ENCODE measurements at regions not wholly inside any gene's neighbourhood (a gene's known extent, or its start where the extent isn't known, plus 50 kb on each side); places are given as distances from the start of the nearest gene placed in this dataset.
"Not testable (repeated sequence)": the region's sequence is repeated elsewhere in the genome, so short reads cannot be mapped to it uniquely, and the experiment has no call there.

DNA sequence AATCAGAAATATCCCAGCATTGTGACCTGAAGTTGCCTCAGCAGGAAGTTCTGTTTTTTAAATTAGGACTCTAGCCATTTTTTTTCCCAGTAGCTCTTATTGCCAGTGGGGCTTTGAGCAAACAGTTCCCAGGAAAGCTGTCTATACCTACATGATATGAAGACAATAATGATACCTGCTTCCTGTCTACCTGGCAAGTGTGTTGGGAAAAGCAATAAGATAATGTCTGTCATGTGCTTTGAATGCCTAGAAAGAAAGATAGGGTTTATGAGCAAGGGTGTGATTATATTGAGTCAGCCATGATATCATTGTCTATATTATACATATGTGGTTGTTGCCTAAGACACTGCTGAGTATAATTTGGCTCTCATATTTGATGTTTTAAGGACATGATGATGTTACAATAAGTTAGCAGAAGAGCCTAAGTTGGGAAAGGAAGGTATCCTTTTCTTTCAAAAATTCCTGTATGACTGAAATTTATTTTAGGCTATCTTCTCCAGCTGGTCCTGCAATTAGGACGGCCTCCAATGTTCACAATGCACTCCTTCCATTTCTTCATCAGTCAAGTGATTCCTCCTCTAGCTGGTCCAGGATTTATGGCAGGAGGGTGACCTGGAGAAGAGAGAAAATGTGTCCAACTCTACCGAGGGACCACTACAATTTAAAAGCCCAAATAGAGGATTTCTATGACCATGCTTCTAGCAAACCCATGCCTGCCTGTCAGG, 99.6 kb upstream of the CDC42BPA start:
- no peak for DNase-seq (ENCODE audit: extremely low read depth, low read depth, low spot score)

DNA sequence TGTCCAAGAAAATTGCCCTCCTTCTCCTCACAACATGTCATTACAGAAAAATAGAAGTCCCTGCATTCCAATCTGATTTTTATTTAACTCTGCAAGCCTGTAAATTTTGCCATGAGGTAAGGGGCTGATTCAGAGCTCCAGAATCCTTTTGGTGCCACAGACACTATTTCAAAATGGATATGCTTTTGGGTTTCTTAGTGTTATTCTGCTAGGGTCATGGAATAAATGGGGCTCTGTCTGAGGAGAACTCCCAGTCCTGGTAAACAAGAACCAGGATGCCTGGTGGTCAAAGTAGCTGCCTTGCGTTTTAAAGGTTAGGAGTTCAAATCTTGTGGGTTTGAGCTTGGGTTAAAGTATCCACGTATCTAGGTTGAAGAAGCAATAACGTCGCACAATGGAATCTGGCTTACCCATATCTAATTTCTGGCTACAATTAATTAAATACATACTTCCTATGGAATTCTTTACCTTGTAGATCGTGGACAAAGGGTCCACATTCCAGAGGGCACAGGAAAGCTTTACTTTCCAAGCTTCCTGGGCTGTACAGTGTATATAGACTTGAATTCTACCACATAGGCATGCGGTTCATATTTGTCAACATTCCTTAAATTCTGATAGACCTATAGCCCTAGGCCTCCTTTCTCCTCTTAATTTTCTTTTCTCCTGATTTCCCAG, 98.0 kb upstream of the CDC42BPA start:
- DNase-seq (ENCODE audit: extremely low read depth, low read depth, low spot score) = no peak

DNA sequence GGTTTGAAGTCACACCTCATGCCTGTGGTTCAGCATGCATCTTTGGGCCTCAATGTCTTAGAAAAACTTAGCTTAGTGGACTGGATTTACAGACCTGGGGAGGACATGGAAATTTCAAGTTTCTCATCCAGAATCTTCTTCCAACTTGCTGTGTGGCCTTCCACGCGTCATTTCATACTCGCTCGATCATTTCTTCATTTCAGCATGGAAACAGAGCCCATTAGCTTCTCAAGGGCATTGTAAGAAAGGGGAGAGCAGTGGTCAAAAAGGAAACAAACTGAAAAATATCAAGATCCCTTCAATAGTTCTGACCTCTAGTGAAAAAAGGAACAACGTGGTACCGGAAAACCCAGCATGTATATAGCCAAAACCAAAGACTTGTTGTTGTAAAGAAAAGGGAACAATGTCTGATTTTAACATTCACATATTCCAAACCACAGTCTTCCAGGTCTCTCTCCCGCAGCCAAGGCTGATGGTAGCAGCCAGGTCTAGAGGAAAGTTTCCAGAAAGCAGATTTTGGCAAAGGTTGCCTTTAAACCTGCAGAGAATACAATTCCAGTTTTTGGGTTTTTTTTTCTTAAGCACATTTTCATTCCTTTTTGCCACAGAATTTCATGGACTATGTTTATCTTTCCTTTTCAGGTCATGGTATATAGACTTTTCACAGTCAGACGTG, 97.0 kb upstream of the CDC42BPA start:
- DNase-seq (ENCODE audit: extremely low read depth, low read depth, low spot score) = no peak

DNA sequence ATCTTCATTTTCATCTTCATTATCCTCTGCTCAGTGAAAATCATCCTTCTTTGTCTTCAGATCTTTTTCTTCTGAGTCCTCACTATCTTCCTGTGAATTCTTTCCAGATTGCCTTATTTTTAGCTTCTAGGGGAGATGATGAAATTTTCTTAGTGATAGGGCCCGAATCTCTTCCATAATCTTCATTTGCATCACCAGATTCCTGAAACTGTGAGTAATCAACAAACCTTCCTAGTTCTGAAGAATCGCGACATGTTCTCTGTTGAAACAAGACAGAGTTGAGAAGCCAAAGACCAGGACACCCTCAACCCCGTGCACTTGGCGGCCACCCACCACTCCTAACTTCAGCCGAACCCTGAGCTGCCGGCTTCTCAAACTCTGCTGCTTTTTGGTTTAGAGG, 92.8 kb upstream of the CDC42BPA start:
- DNase-seq (ENCODE audit: extremely low read depth, low read depth, low spot score) = no peak

DNA sequence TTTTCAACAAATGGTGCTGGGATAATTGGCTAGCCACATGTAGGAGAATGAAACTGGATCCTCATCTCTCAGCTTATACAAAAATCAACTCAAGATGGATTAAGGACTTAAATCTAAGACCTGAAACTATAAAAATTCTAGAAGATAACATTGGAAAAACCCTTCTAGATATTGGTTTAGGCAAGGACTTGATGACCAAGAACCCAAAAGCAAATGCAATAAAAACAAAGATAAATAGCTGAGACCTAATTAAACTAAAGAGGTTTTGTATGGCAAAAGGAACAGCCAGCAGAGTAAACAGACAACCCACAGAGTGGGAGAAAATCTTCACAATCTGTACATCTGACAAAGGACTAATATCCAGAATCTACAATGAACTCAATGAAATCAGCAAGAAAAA, 88.0 kb upstream of the CDC42BPA start:
- DNase-seq (ENCODE audit: extremely low read depth, low read depth, low spot score) = not testable (repeated sequence)

DNA sequence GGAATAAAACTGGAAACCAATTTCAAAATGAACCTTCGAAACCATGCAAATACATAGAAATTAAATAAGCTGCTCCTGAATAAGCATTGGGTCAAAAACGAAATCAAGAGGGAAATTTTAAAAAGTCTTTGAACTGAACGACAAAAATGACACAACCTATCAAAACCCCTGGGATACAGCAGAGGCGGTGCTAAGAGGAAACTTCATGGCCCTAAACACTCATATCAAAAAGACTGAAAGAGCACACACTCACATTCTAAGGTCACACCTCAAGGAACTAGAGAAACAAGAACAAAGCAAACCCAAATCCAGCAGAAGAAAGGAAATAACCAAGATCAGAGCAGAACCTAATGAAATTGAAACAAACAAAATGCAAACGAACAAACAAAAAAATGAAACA, 85.2 kb upstream of the CDC42BPA start:
- no peak for DNase-seq (ENCODE audit: extremely low read depth, low read depth, low spot score)

DNA sequence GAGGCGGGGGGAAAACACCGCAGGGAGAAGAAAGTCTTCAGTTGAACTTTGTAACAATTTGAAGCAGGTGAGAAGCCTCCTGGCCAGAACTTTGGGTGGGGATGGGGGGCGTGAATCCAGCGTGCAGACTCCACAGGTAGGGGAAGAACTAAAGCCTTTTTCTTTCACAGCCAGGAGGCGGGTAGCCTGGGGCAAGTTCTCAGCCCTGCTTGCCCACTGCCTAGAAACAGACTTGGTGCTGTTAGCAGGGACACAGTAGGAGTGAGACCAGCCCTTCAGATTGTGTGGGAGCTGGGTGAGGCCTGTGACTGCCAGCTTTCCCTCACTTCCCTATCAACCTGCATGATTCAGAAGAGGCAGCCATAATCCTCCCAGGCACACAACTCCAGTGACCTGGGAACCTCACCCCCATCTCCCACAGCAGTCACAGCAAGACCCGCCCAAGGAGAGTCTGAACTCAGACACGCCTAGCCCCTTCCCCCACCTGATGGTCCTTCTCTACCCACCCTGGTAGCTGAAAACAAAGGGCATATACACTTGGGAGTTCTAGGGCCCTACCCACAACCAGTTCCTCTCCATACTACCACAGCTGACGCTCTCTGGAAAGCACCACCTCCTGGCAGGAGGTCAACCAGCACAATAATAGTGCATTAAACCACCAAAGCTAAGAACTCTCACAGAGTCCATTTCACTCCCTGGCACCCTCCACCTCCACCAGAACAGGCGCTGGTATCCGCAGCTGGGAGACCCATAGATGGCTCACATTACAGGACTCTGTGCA, 83.5 kb upstream of the CDC42BPA start:
- no peak for DNase-seq (ENCODE audit: extremely low read depth, low read depth, low spot score)

DNA sequence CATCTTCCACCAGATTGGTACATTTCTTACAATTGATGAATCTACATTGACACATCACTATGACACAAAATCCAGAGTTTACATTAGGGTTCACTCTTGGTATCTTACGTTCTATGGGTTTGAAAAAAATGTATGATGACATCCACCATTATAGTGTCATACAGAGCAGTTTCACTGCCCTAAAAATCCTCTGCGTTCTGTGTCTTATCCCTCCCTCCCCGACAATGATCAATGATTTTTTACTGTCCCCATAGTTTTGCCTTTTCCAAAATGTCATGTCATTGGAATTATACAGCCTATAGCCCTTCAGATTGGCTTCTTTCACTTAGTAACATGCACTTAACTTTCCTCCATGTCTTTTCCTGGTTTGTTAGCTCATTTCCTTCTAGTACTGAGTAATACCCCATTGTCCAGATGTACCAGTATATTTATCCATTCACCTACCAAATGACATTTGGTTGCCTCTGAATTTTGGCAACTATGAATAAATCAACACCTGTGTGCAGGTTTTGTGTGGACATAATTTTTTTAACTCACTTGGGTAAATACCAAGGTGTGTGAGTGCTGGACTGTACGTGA, 80.9 kb upstream of the CDC42BPA start:
- DNase-seq (ENCODE audit: extremely low read depth, low read depth, low spot score) = no peak

DNA sequence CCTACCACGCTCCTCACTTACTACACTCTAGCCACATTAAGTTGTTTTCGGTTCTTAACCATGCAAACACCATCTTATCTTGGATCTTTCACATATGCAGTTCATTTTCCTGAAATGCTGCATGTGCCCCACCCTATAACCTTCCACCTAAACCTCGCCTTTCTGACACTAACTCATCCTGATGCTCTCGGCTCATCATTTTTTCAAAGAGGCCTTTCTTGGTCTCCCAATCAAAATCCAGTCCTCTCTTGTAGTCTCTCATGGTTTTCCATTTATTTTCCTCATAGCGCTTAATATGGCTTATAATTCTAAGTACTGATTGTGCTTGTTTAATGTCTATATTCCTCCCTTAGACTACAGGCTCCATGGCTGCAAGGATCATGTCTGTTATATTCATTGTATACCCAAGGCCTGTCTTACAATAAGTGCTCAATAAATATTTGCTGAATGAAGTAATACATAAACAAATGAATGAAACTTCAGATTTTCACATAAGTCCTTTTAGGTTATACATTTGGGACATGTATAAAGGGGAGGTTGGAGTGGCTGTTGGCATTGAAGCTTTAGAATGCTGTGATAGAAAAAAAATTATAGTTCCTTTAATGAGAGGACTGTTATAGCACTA, 79.2 kb upstream of the CDC42BPA start:
- no peak for DNase-seq (ENCODE audit: extremely low read depth, low read depth, low spot score)

DNA sequence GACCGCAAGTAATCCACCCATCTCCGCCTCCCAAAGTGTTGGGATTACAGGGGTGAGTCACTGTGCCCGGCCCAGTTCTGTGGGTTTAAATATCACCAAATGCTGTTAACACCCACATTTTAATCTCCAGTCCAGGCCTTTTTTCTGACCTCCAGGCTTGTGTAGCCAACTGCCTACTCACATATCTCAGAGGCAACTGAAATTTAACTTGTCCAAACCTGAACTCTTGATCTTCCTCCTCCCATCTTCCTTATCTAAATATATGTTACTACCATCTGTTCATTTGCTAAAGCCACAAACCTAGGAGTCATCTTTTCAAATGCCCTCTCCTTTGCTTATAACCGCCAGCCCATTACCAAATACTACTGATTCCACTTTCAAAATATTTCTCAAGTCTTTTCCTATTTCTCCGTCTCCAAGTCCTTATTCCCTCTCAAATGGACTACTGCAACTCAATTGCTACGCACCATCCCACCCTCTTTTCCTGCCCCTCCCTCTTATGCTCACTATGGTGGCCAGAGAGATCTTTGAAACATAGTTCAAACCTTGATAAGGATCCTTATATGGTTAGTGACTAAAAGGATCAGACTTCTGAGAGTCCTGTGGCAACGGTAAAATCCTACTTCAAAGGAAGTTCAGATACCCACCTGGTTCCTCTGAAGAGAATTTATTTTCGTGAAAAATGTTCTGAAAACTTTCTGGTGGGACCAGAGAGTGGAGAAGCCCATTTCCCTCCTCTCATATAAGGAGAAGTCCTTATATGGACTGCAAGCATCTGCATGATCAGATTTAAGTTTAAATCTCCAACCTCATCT, 78.5 kb upstream of the CDC42BPA start:
- DNase-seq (ENCODE audit: extremely low read depth, low read depth, low spot score) = no peak

DNA sequence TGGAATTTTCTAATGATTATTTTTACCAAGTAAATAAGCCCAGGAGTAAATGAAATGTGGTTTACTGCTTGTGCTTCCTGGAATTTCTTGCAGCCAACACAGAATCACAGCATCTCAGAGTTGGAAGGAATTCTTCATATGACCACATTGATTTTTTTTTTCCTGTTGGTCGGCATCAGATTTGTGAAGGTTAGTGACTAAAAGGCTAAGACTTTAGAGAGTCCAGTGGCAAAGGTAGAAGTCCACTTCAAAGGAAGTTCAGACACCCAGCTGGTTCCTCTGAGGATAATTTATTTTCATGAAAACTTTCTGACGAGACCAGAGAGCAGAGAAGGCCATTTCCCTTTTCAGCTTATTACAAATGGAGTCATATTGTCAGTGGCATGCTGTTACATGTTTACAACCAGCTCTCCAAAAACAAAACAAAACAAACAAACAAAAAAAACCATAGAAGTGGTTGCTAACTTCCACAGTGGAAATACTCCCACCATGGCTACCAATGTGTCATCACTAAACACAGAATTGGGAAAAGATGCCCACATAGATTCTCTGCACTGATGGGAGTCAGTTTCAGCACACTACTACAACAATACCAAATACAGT, 77.2 kb upstream of the CDC42BPA start:
- DNase-seq (ENCODE audit: extremely low read depth, low read depth, low spot score) = no peak

DNA sequence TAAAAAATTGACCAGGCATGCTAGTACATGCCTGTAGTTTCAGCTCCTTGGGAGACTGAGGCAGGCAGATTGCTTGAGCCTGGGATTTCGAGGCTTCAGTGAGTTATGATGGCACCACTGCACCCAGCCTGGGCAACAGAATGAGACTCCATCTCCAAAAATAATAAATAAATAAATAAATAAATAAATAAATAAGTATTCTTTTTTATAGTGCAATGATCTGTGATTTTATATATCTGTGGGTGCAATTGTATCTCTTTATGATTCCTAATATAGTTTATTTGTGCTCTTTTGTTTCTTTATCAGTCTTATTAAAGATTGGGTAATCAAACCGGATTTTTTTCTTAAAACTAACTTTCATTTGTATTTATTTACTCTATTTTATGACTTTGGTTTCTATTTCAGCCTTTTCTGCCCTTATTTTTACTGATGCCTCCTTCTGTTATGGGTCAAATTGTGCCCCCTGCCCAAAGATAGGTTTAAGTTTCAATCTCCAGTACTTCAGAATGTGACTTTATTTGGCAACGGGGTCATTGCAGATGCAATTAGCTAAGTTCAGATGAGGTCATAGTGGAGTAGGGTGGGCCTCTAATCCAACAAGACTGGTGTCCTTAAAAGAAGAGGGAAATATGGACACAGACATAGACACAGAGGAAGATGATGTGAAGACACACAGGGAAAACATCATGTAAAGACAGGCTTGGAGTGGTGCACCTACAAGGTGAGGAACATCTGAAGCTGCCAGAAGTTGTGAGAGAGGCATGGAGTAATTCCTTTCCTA, 74.9 kb upstream of the CDC42BPA start:
- DNase-seq (ENCODE audit: extremely low read depth, low read depth, low spot score) = no peak

DNA sequence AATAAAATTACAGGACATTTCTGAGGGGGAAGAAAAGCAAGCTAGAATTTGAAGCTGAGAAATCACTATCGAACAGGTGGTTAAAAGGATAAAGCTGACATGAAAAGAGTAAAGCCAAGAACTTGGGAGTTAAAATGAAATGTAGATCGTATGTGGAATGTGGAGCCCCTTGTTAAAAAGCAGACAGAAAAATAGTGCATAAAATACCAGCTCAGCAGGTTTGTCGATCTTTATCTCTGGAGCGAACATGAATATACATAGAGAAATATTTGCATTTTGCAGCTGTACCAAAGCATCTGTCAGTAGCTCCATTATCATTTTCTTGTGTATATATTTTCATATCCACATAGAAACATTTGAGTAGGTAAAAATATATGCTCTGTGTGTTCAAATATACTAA, 73.6 kb upstream of the CDC42BPA start:
- no peak for DNase-seq (ENCODE audit: extremely low read depth, low read depth, low spot score)

DNA sequence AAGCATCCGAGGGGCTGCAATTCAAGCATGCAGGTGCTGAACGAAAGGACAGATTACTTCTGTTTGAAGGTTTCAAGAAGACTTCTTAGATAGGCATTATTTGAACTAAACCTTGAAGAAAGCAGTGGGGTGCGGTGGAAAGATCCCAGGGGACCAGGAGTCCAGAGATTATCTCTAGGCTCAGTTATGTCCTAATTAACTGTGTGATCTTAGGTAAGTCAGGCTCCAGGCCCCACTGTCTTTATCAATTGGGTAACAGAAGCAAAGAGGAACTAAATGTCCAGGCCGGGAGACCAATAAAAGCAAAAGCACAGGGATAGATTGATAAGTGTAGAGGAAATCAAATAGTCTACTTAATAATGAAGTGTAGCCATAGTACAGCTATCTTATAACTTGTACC, 72.9 kb upstream of the CDC42BPA start:
- DNase-seq (ENCODE audit: extremely low read depth, low read depth, low spot score) = no peak

DNA sequence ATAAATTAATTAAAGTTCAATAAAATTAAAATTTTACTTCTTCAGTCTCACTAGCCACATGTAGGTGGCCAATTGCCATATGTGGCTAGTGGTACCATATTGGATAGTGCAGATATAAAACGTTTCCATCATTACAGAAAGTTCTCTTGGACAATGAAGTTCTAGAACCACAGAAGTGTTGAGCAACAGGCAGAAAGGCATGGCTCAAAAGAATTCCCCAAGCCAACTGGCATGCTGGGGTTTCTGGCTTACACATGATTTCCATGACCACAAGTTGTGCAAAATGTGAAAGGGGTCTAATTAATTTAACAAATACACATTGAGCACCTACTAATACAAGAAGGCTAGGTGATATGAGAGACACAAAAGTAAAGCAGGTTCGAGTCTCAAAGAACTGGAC, 72.2 kb upstream of the CDC42BPA start:
- DNase-seq (ENCODE audit: extremely low read depth, low read depth, low spot score) = no peak

DNA sequence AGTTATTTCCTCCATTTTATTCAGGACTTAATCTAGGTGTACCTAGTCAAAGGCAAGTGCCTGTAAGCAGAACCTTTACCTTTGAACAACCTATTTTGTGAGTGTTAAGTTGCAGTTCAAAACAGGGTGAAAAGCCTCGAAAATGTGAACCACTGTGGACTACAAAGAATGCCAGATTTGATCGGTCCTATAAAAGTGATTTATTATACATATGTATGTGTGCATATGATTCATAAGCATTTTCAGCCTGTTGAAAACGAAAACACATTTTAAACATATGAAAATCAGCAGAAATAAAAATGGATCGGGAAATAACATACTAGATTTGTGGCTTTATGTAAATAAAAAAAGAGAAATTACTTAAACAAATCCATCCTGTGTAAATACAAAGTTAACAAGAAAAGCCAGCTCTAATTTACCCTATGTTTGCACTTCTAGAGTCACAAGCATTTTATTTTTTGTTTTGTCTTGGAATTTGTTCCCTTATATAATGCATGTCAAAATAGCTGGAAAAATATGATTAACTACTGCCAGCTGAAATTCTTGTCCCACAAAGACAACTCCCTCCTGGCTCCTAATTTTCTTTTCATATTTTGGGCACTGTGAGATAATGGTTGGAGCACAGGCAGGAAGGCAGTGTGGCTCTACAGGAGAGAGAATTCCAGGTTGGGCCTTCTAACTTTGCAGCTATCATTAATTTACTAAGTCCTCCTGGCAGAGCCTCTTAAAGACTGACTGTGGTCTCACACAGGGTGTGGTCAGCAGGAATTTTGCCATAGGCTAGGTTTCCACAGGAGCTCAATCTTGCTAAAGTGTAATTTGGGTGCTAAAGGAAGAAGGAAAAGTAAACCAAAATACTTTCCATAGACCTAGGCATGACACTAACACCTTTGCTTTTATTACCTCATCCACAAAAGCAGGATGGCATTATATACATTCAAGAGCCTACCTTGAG, 70.2 kb upstream of the CDC42BPA start:
- no peak for DNase-seq (ENCODE audit: extremely low read depth, low read depth, low spot score)

DNA sequence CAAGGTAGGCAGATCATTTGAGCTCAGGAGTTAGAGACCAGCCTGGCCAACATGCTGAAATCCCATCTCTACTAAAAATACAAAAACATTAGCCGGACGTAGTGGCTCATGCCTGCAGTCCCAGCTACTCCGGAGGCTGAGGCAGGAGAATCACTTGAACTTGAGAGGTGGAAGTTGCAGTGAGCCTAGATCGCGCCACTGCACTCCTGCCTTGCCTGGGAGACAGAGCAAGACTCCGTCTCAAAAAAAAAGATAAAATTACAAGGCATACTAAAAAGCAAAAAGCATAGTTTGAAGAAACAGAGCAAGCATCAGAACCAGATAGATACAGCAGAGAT, 61.2 kb upstream of the CDC42BPA start:
- no peak for DNase-seq (ENCODE audit: extremely low read depth, low read depth, low spot score)

All from glomerular endothelial cell (primary cell).